Upper lobe of right lung (tissue), 1 donor: ENCODE measurements at regions not wholly inside any gene's neighbourhood (a gene's known extent, or its start where the extent isn't known, plus 50 kb on each side); places are given as distances from the start of the nearest gene placed in this dataset.

Experiments used
- ATAC-seq: fragments of 200-7000 bp; cut with Tn5 transposase; one replicate; pipeline ENCODE4 v1.9.1; 2020; ENCODE audit warnings: mild to moderate bottlenecking, moderate library complexity
- DNase-seq: peaks from one replicate; pipeline ENCODE4 v3.0.0-alpha.2; 2020
- H3K27ac ChIP-seq: fragments of 200-600 bp; one replicate; pipeline ENCODE4 v1.8.0; 2022
- H3K27me3 ChIP-seq: fragments of 200-600 bp; one replicate; pipeline ENCODE4 v1.8.0; 2022; ENCODE audit warnings: mild to moderate bottlenecking
- H3K36me3 ChIP-seq: fragments of 200-600 bp; one replicate; pipeline ENCODE4 v1.8.0; 2022
- H3K4me1 ChIP-seq: fragments of 200-600 bp; one replicate; pipeline ENCODE4 v1.8.0; 2022
- H3K4me3 ChIP-seq: fragments of 200-600 bp; one replicate; pipeline ENCODE4 v1.8.0; 2022; ENCODE audit warnings: mild to moderate bottlenecking
- H3K9me3 ChIP-seq: fragments of 200-600 bp; one replicate; pipeline ENCODE4 v1.8.0; 2022
- intact Hi-C: fragments of 100-400 bp; cut with DNase I; formaldehyde crosslinking; loops from one replicate; pipeline ENCODE4 v1.11.0; 2022
- TF ChIP-seq, protein P1 (sequence below): fragments of 200-600 bp; IDR thresholded peaks from one replicate; pipeline ENCODE4 v1.8.0; 2022; ENCODE audit warnings: antibody characterized with exemption
- donor health status: DM: no; HTN: yes; CAD: no; lungs with severe emphysema.

GRCh38 chr9:13367784-13368183 is 88.3 kb upstream of the MPDZ start:
- no peaks in the 10 kb centered on the region for H3K27me3 ChIP-seq
- ATAC-seq = no peak
- no peaks in the 10 kb centered on the region for H3K36me3 ChIP-seq
- intact Hi-C loops = no loop called here
- DNase-seq = no peak
- H3K4me3 ChIP-seq = no peak overlapping the region
- no peaks in the 10 kb centered on the region for H3K4me1 ChIP-seq
- H3K27ac ChIP-seq = no peak overlapping the region
- TF ChIP-seq, protein P1, sequence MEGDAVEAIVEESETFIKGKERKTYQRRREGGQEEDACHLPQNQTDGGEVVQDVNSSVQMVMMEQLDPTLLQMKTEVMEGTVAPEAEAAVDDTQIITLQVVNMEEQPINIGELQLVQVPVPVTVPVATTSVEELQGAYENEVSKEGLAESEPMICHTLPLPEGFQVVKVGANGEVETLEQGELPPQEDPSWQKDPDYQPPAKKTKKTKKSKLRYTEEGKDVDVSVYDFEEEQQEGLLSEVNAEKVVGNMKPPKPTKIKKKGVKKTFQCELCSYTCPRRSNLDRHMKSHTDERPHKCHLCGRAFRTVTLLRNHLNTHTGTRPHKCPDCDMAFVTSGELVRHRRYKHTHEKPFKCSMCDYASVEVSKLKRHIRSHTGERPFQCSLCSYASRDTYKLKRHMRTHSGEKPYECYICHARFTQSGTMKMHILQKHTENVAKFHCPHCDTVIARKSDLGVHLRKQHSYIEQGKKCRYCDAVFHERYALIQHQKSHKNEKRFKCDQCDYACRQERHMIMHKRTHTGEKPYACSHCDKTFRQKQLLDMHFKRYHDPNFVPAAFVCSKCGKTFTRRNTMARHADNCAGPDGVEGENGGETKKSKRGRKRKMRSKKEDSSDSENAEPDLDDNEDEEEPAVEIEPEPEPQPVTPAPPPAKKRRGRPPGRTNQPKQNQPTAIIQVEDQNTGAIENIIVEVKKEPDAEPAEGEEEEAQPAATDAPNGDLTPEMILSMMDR = no peak
- no peaks in the 10 kb centered on the region for H3K9me3 ChIP-seq

GRCh38 chr9:13364271-13365000 is 84.9 kb upstream of the MPDZ start:
- Histone ChIP-seq H3K27me3 (no peaks in the 10 kb centered on the region), H3K27ac (no peak overlapping the region), H3K36me3 (no peaks in the 10 kb centered on the region), H3K4me3 (no peak overlapping the region), H3K4me1 (no peaks in the 10 kb centered on the region), H3K9me3 (no peaks in the 10 kb centered on the region)
- ATAC-seq (no peak), DNase-seq (no peak)
- TF ChIP-seq, protein P1 = no peak
- intact Hi-C loops = no loop called here

DNA sequence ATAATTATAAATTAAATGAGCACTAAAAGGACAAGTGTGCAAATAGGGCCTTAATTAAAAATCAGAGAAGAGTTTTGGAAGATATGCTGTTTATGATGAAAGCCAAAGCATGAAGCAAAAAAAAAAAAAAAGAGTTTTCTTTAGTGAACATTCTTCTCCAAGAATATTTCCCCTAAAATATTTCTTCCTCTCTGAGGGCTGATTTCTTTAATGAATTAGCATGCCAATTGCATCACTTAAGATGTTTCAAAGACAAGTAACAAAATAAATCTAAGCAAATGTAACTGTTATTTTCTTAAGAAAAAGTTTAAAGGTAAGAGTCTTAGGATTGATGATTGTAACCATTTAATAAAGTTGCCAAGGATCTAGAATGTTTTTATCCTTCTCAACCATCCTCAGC is 81.6 kb upstream of the MPDZ start:
- intact Hi-C loops = no loop called here
- H3K36me3 ChIP-seq = no peaks in the 10 kb centered on the region
- H3K27me3 ChIP-seq = no peaks in the 10 kb centered on the region
- ATAC-seq (no peak), DNase-seq (no peak)
- H3K9me3 ChIP-seq = no peaks in the 10 kb centered on the region
- H3K4me3 ChIP-seq = no peak overlapping the region
- no peak overlapping the region for H3K27ac ChIP-seq
- no peaks in the 10 kb centered on the region for H3K4me1 ChIP-seq
- TF ChIP-seq, protein P1 = no peak

GRCh38 chr9:13360188-13360587 is 80.7 kb upstream of the MPDZ start:
- TF ChIP-seq, protein P1 = no peak
- no peak for ATAC-seq
- no peaks in the 10 kb centered on the region for H3K36me3 ChIP-seq

GRCh38 chr9:13358128-13358527 is 78.6 kb upstream of the MPDZ start:
- DNase-seq (no peak), ATAC-seq (no peak)
- Histone ChIP-seq H3K27me3 (no peaks in the 10 kb centered on the region), H3K27ac (no peak overlapping the region), H3K4me1 (no peaks in the 10 kb centered on the region), H3K36me3 (no peaks in the 10 kb centered on the region), H3K9me3 (no peaks in the 10 kb centered on the region), H3K4me3 (no peak overlapping the region)
- intact Hi-C loops = no loop called here
- TF ChIP-seq, protein P1 = no peak

More at GRCh38 chr9:13360188-13360587, 80.7 kb upstream of the MPDZ start:
- Histone ChIP-seq H3K4me1 (no peaks in the 10 kb centered on the region), H3K27ac (no peak overlapping the region), H3K4me3 (no peak overlapping the region), H3K27me3 (no peaks in the 10 kb centered on the region), H3K9me3 (no peaks in the 10 kb centered on the region)
- intact Hi-C loops = no loop called here
- no peak for DNase-seq

DNA sequence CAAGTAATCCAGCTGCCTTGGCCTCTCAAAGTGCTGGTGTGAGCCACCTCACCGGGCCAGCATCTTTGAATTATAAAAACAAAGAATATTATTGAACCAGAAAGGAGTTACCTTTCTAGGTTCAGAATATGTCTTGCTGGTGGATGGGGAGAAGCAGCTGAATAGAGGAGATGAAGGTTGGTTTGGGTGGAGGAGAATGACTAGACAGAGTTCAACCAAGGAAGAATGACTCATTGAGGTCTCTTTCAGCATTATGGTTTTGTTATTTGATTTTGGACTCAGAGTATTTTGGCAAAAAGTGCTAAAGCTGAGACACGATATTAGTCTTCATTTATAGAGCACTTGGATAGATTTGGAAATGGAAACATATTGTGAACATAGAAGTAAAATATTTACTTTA is 75.2 kb upstream of the MPDZ start:
- intact Hi-C loops = no loop called here
- Histone ChIP-seq H3K27ac (no peak overlapping the region), H3K4me1 (no peaks in the 10 kb centered on the region), H3K36me3 (no peaks in the 10 kb centered on the region), H3K4me3 (no peak overlapping the region), H3K9me3 (no peaks in the 10 kb centered on the region), H3K27me3 (no peaks in the 10 kb centered on the region)
- ATAC-seq = no peak
- no peak for DNase-seq
- TF ChIP-seq, protein P1 = no peak
